Natural killer cell (primary cell): ENCODE measurements at regions not wholly inside any gene's neighbourhood (a gene's known extent, or its start where the extent isn't known, plus 50 kb on each side); places are given as distances from the start of the nearest gene placed in this dataset.

ENCODE experiments used
- ATAC-seq, 3 donors: fragments of 150-1000 bp in 2 of 3; fragments of 200-7000 bp in 1 of 3; cut with Tn5 transposase; 1 replicate in 1 of 3; 2 replicates in 2 of 3; pipeline ENCODE4 v1.10.0; 2021; ENCODE audit warnings: mild to moderate bottlenecking in 2 of 3, moderate library complexity in 2 of 3
- DNase-seq, 2 donors: peaks; one replicate each; pipeline versions ENCODE4 v3.0.0 to v3.0.0-alpha.2; 2013 to 2021; ENCODE audit warnings: mixed read lengths in 1 of 2
- H3K27ac ChIP-seq: one replicate; pipeline ENCODE4 v1.5.1; 2013; ENCODE audit warnings: mild to moderate bottlenecking, low read length
- H3K27me3 ChIP-seq: one replicate; pipeline ENCODE4 v1.6.1; 2013; ENCODE audit warnings: low read length; ENCODE audit not compliant: control insufficient read depth, insufficient read depth
- H3K36me3 ChIP-seq: one replicate; pipeline ENCODE4 v1.6.1; 2013; ENCODE audit warnings: low read length; ENCODE audit not compliant: control insufficient read depth, insufficient read depth
- H3K4me1 ChIP-seq: one replicate; pipeline ENCODE4 v1.6.1; 2013; ENCODE audit warnings: low read length; ENCODE audit not compliant: control insufficient read depth, insufficient read depth
- H3K4me3 ChIP-seq: one replicate; pipeline ENCODE4 v1.5.1; 2013; ENCODE audit warnings: low read length
- H3K9me3 ChIP-seq: one replicate; pipeline ENCODE4 v1.6.1; 2013; ENCODE audit warnings: low read length; ENCODE audit not compliant: control insufficient read depth, insufficient read depth
- H3K27ac Mint-ChIP-seq, 2 donors: one replicate each; pipeline ENCODE4 v1.8.0; 2022; ENCODE audit warnings: mild to moderate bottlenecking in 2 of 2, mixed read lengths in 2 of 2, moderate library complexity in 1 of 2
- H3K27me3 Mint-ChIP-seq, 2 donors: one replicate each; pipeline ENCODE4 v1.8.0; 2022; ENCODE audit warnings: low read depth in 2 of 2, mixed read lengths in 2 of 2
- H3K36me3 Mint-ChIP-seq: one replicate; pipeline ENCODE4 v1.8.0; 2022; ENCODE audit warnings: mixed read lengths
- H3K4me1 Mint-ChIP-seq, 2 donors: one replicate each; pipeline ENCODE4 v1.8.0; 2022; ENCODE audit warnings: mixed read lengths in 2 of 2
- H3K4me3 Mint-ChIP-seq: one replicate; pipeline ENCODE4 v1.8.0; 2022; ENCODE audit warnings: mild to moderate bottlenecking, moderate library complexity, mixed read lengths
- H3K9me3 Mint-ChIP-seq, 2 donors: one replicate each; pipeline ENCODE4 v1.8.0; 2022; ENCODE audit warnings: mixed read lengths in 2 of 2
- CTCF ChIP-seq: fragments of 200-600 bp; IDR thresholded peaks from one replicate; pipeline ENCODE4 v1.8.0; 2022; ENCODE audit warnings: antibody characterized with exemption
- WGBS: methylation state at CpG from one replicate; pipeline ENCODE4 v1.1.7; 2013; ENCODE audit warnings: missing lambda C conversion rate; ENCODE audit not compliant: insufficient coverage; 5-methylcytosine and 5-hydroxymethylcytosine counted together
- intact Hi-C: fragments of 100-400 bp; cut with micrococcal nuclease; formaldehyde crosslinking; loops from one replicate; pipeline ENCODE4 v1.14.2; 2022

- H3K4me3 Mint-ChIP-seq, result no peak overlapping the region
- Histone ChIP-seq H3K4me3 (no peak overlapping the region), H3K36me3 (no peaks in the 10 kb centered on the region), H3K27me3 (no peaks in the 10 kb centered on the region), H3K9me3 (no peaks in the 10 kb centered on the region), H3K4me1 (no peaks in the 10 kb centered on the region), H3K27ac (no peak overlapping the region)
- intact Hi-C loops, result no loop called here
- peaks cover 3 to 12% of the 10 kb centered on the region in 2 donors for H3K27me3 Mint-ChIP-seq
- 70% methylated on average over 2 of the region's 2 CpGs for WGBS
- DNase-seq (no peak), ATAC-seq (no peak)
- H3K4me1 Mint-ChIP-seq, result no peaks in the 10 kb centered on the region
- no peaks in the 10 kb centered on the region for H3K36me3 Mint-ChIP-seq
- no peak overlapping the region for H3K27ac Mint-ChIP-seq
- no peaks in the 10 kb centered on the region for H3K9me3 Mint-ChIP-seq
- TF ChIP-seq CTCF, result no peak
Measured at GRCh38 chr18:47484068-47484467, 232.6 kb upstream of the SKOR2 start.

DNA sequence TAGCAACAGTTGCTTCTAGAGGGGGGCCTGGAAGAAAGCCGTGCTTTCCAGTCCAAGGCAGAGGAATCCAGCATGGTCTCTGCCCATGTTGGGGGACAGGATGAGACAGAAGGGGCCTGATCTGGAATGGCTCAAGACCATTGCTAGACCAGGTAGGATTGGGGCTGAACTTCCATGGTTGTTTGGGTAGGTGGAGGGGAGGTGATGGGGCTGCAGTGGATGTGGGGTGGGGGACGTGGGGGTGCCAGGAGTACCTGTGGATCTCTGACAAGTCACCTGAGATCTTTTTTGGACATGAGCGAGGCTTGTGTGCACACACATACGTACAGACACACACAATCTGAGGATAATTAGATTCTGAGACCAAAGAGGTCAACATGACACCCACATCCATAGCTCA, 228.7 kb upstream of the SKOR2 start:
- H3K4me1 Mint-ChIP-seq, result no peaks in the 10 kb centered on the region
- 68% methylated on average over 4 of the region's 4 CpGs for WGBS
- ATAC-seq, result no peak

DNA sequence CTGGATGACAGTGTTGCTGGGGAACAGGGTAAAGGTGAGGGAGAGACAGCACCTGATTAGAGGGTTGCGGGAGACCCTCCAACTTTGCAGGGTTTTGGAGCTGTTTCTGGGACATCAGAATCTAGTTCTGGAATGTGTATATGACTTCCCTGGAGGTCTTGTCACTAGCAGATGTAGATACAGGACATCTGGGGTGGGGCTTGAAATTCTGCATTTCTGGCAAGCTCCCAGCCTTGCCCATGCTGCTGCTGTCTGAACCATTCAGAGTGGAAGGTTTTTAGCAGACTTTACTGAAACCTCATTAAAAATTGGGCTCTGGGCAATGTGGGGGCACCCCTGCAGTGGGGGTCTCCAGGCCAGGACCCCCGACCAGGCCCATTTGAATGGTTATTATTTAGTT, 220.3 kb upstream of the SKOR2 start:
- Histone ChIP-seq H3K27ac (no peak overlapping the region), H3K9me3 (no peaks in the 10 kb centered on the region), H3K4me3 (no peak overlapping the region), H3K36me3 (no peaks in the 10 kb centered on the region), H3K27me3 (no peaks in the 10 kb centered on the region), H3K4me1 (no peaks in the 10 kb centered on the region)
- no peaks in the 10 kb centered on the region for H3K4me1 Mint-ChIP-seq
- H3K27ac Mint-ChIP-seq, result no peak overlapping the region
- 67% methylated on average over 2 of the region's 2 CpGs for WGBS
- ATAC-seq, result no peak
- DNase-seq, result no peak
- no peaks in the 10 kb centered on the region for H3K36me3 Mint-ChIP-seq
- intact Hi-C loops, result no loop called here
- peaks cover 0 to 2% of the 10 kb centered on the region in 2 donors for H3K9me3 Mint-ChIP-seq
- no peak overlapping the region for H3K4me3 Mint-ChIP-seq
- peaks cover 0 to 20% of the 10 kb centered on the region in 2 donors for H3K27me3 Mint-ChIP-seq
- no peak for TF ChIP-seq CTCF

More for the DNA sequence above, 228.7 kb upstream of the SKOR2 start:
- Histone ChIP-seq H3K27ac (no peak overlapping the region), H3K4me1 (no peaks in the 10 kb centered on the region), H3K4me3 (no peak overlapping the region), H3K36me3 (no peaks in the 10 kb centered on the region), H3K9me3 (no peaks in the 10 kb centered on the region), H3K27me3 (no peaks in the 10 kb centered on the region)
- no peak for DNase-seq
- H3K9me3 Mint-ChIP-seq, result no peaks in the 10 kb centered on the region
- H3K27me3 Mint-ChIP-seq, result peaks cover 12% of the 10 kb centered on the region in 2 donors
- no peak overlapping the region for H3K27ac Mint-ChIP-seq
- intact Hi-C loops, result no loop called here
- no peak overlapping the region for H3K4me3 Mint-ChIP-seq
- H3K36me3 Mint-ChIP-seq, result no peaks in the 10 kb centered on the region
- TF ChIP-seq CTCF, result no peak

- no peak for ATAC-seq
- H3K9me3 Mint-ChIP-seq, result peaks cover 0 to 2% of the 10 kb centered on the region in 2 donors
- H3K36me3 Mint-ChIP-seq, result no peaks in the 10 kb centered on the region
- no peaks in the 10 kb centered on the region for H3K27me3 ChIP-seq
- no peaks in the 10 kb centered on the region for H3K9me3 ChIP-seq
- 88% methylated on average over 2 of the region's 2 CpGs for WGBS
- intact Hi-C loops, result no loop called here
- DNase-seq, result no peak
- H3K4me1 Mint-ChIP-seq, result no peaks in the 10 kb centered on the region
- H3K36me3 ChIP-seq, result no peaks in the 10 kb centered on the region
- H3K4me3 Mint-ChIP-seq, result no peak overlapping the region
- no peaks in the 10 kb centered on the region for H3K4me1 ChIP-seq
- H3K27me3 Mint-ChIP-seq, result peaks cover 0 to 11% of the 10 kb centered on the region in 2 donors
- H3K4me3 ChIP-seq, result no peak overlapping the region
- no peak for TF ChIP-seq CTCF
- H3K27ac ChIP-seq, result no peak overlapping the region
- no peak overlapping the region for H3K27ac Mint-ChIP-seq
Measured at GRCh38 chr18:47470941-47471340, 219.5 kb upstream of the SKOR2 start.
